BJ (cell line): ENCODE measurements at regions not wholly inside any gene's neighbourhood (a gene's known extent, or its start where the extent isn't known, plus 50 kb on each side); places are given as distances from the start of the nearest gene placed in this dataset.
"Not testable (repeated sequence)": the region's sequence is repeated elsewhere in the genome, so short reads cannot be mapped to it uniquely, and the experiment has no call there.

ENCODE experiments used
- CTCF ChIA-PET: fragments of 350-600 bp; formaldehyde crosslinking; extraction: SDS; loops from one replicate; lab custom pipeline; 2021; ENCODE audit warnings: antibody characterized with exemption, inconsistent platforms; lab: Yijun Ruan, JAX
- POLR2A ChIA-PET: fragments of 300-600 bp; sonication (Branson Sonifier 250); formaldehyde crosslinking; extraction: SDS; loops from one replicate; lab custom pipeline; 2021; ENCODE audit warnings: antibody characterized with exemption; lab: Charles Lee
- DNase-seq: peaks from one replicate; pipeline ENCODE4 v3.0.0-alpha.2; 2011; ENCODE audit warnings: low read depth
- H3K27me3 ChIP-seq: 2 replicates; pipeline ENCODE4 v1.6.0; 2011; ENCODE audit warnings: low read length; ENCODE audit not compliant: control insufficient read depth, insufficient read depth
- H3K36me3 ChIP-seq: 2 replicates; pipeline ENCODE4 v1.5.1; 2011; ENCODE audit warnings: low read length; ENCODE audit not compliant: control insufficient read depth, insufficient read depth
- H3K4me3 ChIP-seq: 2 replicates; pipeline ENCODE4 v1.5.1; 2011; ENCODE audit warnings: low read depth, mild to moderate bottlenecking, control low read depth, low read length
- CTCF ChIP-seq: IDR thresholded peaks from 2 replicates; pipeline ENCODE4 v1.5.1; 2011; ENCODE audit warnings: low read depth, mild to moderate bottlenecking, control low read depth, inconsistent platforms, low read length, moderate library complexity; ENCODE audit not compliant: insufficient read depth

- Histone ChIP-seq H3K36me3 (no peaks in the 10 kb centered on the region), H3K4me3 (no peak overlapping the region), H3K27me3 (no peaks in the 10 kb centered on the region)
- TF ChIP-seq CTCF, result no peak
- ChIA-PET CTCF (interaction anchor here (0.6 kb wide), 1 partner anchor 218 kb away, joined by 3 read pairs; no protein-coding TSS in a partner anchor), POLR2A (no interaction called here)
- no peak for DNase-seq
These were observed 185.9 kb upstream of the SPHKAP start for GRCh38 chr2:228367356-228367755.

DNA sequence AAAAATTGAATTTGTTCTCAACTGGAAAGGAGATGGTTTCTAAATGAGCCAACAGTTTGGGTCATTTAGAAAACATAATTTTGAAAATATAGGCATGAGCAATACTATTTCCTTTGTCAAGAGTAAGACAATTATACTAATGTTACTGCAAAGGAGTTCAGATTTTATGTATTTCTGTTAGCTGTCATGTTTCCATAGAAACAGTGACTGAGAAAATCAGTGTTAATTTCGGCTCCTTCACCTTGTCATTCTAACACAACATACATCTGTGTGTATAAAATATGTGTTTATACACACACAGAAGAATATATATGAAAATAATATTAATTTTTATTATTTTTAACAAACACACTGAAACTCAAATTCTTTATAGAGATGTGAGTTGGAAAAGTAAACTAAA lies 178.0 kb upstream of the SPHKAP start:
- no peaks in the 10 kb centered on the region for H3K36me3 ChIP-seq
- no peak for TF ChIP-seq CTCF
- CTCF ChIA-PET, result no interaction called here
- POLR2A ChIA-PET, result no interaction called here
- H3K4me3 ChIP-seq, result no peak overlapping the region
- DNase-seq, result no peak
- H3K27me3 ChIP-seq, result no peaks in the 10 kb centered on the region

- DNase-seq, result no peak
- H3K4me3 ChIP-seq, result no peak overlapping the region
- ChIA-PET POLR2A (no interaction called here), CTCF (no interaction called here)
- H3K27me3 ChIP-seq, result no peaks in the 10 kb centered on the region
- no peaks in the 10 kb centered on the region for H3K36me3 ChIP-seq
- TF ChIP-seq CTCF, result no peak
These were observed 174.4 kb upstream of the SPHKAP start for GRCh38 chr2:228355897-228356296.

GRCh38 chr2:228352980-228353379 lies 171.5 kb upstream of the SPHKAP start:
- POLR2A ChIA-PET, result not testable (repeated sequence)
- CTCF ChIA-PET, result interaction anchor here (0.6 kb wide), 1 partner anchor 8 kb away, joined by 3 read pairs; no protein-coding TSS in a partner anchor

DNA sequence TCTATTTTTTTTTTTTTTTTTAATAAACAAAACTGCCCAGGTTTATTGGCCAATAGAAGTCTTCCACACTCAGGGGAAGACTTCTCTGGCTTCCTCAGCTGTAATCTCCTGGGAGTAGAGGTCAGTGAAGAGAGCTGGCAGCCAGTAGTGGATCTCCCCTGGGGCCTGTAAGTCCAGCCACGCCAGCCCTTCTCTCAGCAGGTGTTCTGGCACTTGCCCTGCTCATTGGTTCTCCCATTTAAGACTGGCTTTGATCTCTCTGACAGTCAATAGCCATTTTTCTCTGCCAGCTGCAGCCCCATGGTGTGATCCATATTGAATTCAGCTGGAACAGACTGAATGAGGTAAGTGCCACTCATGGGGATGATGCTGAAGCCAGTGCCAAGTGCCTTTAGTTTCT lies 170.6 kb upstream of the SPHKAP start:
- no peaks in the 10 kb centered on the region for H3K36me3 ChIP-seq
- no peak for TF ChIP-seq CTCF
- H3K27me3 ChIP-seq, result no peaks in the 10 kb centered on the region
- ChIA-PET POLR2A (no interaction called here), CTCF (no interaction called here)
- no peak overlapping the region for H3K4me3 ChIP-seq
- no peak for DNase-seq

More at GRCh38 chr2:228352980-228353379, 171.5 kb upstream of the SPHKAP start:
- H3K27me3 ChIP-seq, H3K4me3 ChIP-seq, DNase-seq, H3K36me3 ChIP-seq: not testable (repeated sequence)

- no peak for TF ChIP-seq CTCF
- Histone ChIP-seq H3K27me3 (no peaks in the 10 kb centered on the region), H3K36me3 (no peaks in the 10 kb centered on the region), H3K4me3 (no peak overlapping the region)
- CTCF ChIA-PET, result no interaction called here
- POLR2A ChIA-PET, result no interaction called here
- no peak for DNase-seq
These were observed 167.1 kb upstream of the SPHKAP start for GRCh38 chr2:228348516-228349064.
